IMR-90 (cell line): ENCODE measurements at regions not wholly inside any gene's neighbourhood (a gene's known extent, or its start where the extent isn't known, plus 50 kb on each side); places are given as distances from the start of the nearest gene placed in this dataset.

ENCODE experiments used
- ATAC-seq: fragments of 200-7000 bp; cut with Tn5 transposase; 2 replicates; pipeline ENCODE4 v1.9.1; 2020; ENCODE audit warnings: low read depth, mild to moderate bottlenecking, moderate library complexity
- BruUV-seq: library from RNA; stranded (reverse); fragments of 400-500 nt; replicated peaks from 2 replicates; lab custom pipeline; 2021; lab: Mats Ljungman, UMichigan
- CTCF ChIA-PET: fragments of 300-600 bp; formaldehyde crosslinking; extraction: SDS; loops from one replicate; lab custom pipeline; 2021; ENCODE audit warnings: antibody characterized with exemption; lab: Yijun Ruan, JAX
- POLR2A ChIA-PET: fragments of 300-600 bp; sonication (Branson Sonifier 250); formaldehyde crosslinking; loops from one replicate; lab custom pipeline; 2022; ENCODE audit warnings: antibody characterized with exemption; ENCODE audit not compliant: unreplicated experiment; lab: Charles Lee
- DNase-seq: peaks from one replicate; pipeline ENCODE4 v3.0.0; 2013
- H2AFZ ChIP-seq: replicated peaks from 2 replicates; pipeline ENCODE3; 2013; ENCODE audit warnings: low read length, mild to moderate bottlenecking; ENCODE audit not compliant: poor library complexity
- H2AK5ac ChIP-seq: 2 replicates; pipeline ENCODE4 v1.6.1; 2013; ENCODE audit warnings: low read depth, low read length, inconsistent platforms
- H2AK9ac ChIP-seq: replicated peaks from 2 replicates; pipeline ENCODE3; 2013; ENCODE audit warnings: mild to moderate bottlenecking, low read depth, low read length, moderate library complexity; ENCODE audit not compliant: poor library complexity
- H2BK120ac ChIP-seq: 2 replicates; pipeline ENCODE4 v1.6.1; 2013; ENCODE audit warnings: low read depth, low read length, inconsistent platforms
- H2BK15ac ChIP-seq: 3 replicates; pipeline ENCODE4 v1.6.1; 2013; ENCODE audit warnings: low read depth, low read length, inconsistent platforms
- H2BK20ac ChIP-seq: 2 replicates; pipeline ENCODE4 v1.6.1; 2013; ENCODE audit warnings: low read depth, mild to moderate bottlenecking, inconsistent platforms, low read length, moderate library complexity
- H2BK5ac ChIP-seq: 2 replicates; pipeline ENCODE4 v1.6.1; 2013; ENCODE audit warnings: mild to moderate bottlenecking, low read depth, low read length, inconsistent platforms; ENCODE audit not compliant: poor library complexity, severe bottlenecking
- H3K14ac ChIP-seq: replicated peaks from 2 replicates; pipeline ENCODE4 v1.6.1; 2013; ENCODE audit warnings: low read depth, low read length, inconsistent platforms
- H3K18ac ChIP-seq: 2 replicates; pipeline ENCODE4 v1.6.1; 2013; ENCODE audit warnings: low read depth, low read length, control low read depth
- H3K23ac ChIP-seq: 2 replicates; pipeline ENCODE4 v1.6.1; 2013; ENCODE audit warnings: low read depth, low read length, inconsistent platforms
- H3K27ac ChIP-seq: 2 replicates; pipeline ENCODE4 v1.5.1; 2013; ENCODE audit warnings: mild to moderate bottlenecking, control low read depth, low read length; ENCODE audit not compliant: insufficient read depth
- H3K27me3 ChIP-seq: 2 replicates; pipeline ENCODE4 v1.6.1; 2013; ENCODE audit warnings: low read length; ENCODE audit not compliant: control insufficient read depth, insufficient read depth
- H3K36me3 ChIP-seq: 2 replicates; pipeline ENCODE4 v1.6.1; 2013; ENCODE audit warnings: low read length, mixed read lengths; ENCODE audit not compliant: control insufficient read depth, insufficient read depth
- H3K4ac ChIP-seq: 2 replicates; pipeline ENCODE4 v1.6.1; 2013; ENCODE audit warnings: low read depth, low read length, inconsistent platforms
- H3K4me1 ChIP-seq: 2 replicates; pipeline ENCODE4 v1.6.1; 2013; ENCODE audit warnings: low read length, mixed read lengths; ENCODE audit not compliant: control insufficient read depth, insufficient read depth
- H3K4me2 ChIP-seq: 2 replicates; pipeline ENCODE4 v1.6.1; 2013; ENCODE audit warnings: low read depth, mild to moderate bottlenecking, control low read depth, low read length, moderate library complexity
- H3K4me3 ChIP-seq: 2 replicates; pipeline ENCODE4 v1.5.1; 2013; ENCODE audit warnings: low read depth, mild to moderate bottlenecking, control low read depth, low read length, moderate library complexity; ENCODE audit not compliant: insufficient read depth
- H3K56ac ChIP-seq: 2 replicates; pipeline ENCODE4 v1.6.1; 2013; ENCODE audit warnings: low read length, inconsistent platforms; ENCODE audit not compliant: insufficient read depth; ENCODE audit errors: extremely low read depth
- H3K79me1 ChIP-seq, 2 experiments: 2 replicates each; pipeline ENCODE4 v1.6.1; 2013; ENCODE audit warnings: low read length in 2 of 2, inconsistent platforms in 1 of 2, low read depth in 1 of 2
- H3K9ac ChIP-seq: 2 replicates; pipeline ENCODE4 v1.6.1; 2013; ENCODE audit warnings: low read depth, low read length, control low read depth
- H3K9me1 ChIP-seq: 2 replicates; pipeline ENCODE4 v1.6.1; 2013; ENCODE audit warnings: low read length, inconsistent platforms; ENCODE audit not compliant: insufficient read depth
- H3K9me3 ChIP-seq: 2 replicates; pipeline ENCODE4 v1.6.1; 2013; ENCODE audit warnings: low read length; ENCODE audit not compliant: control insufficient read depth, insufficient read depth
- H4K20me1 ChIP-seq: 2 replicates; pipeline ENCODE4 v1.6.1; 2013; ENCODE audit warnings: low read length, inconsistent platforms; ENCODE audit not compliant: insufficient read depth
- H4K5ac ChIP-seq: 2 replicates; pipeline ENCODE4 v1.6.1; 2013; ENCODE audit warnings: mild to moderate bottlenecking, low read depth, low read length, control low read depth
- H4K8ac ChIP-seq, 2 experiments: 2 replicates each; pipeline ENCODE4 v1.6.1; 2013; ENCODE audit warnings: low read depth in 2 of 2, low read length in 2 of 2, control low read depth in 1 of 2, inconsistent platforms in 1 of 2
- H4K91ac ChIP-seq: 2 replicates; pipeline ENCODE4 v1.6.1; 2013; ENCODE audit warnings: low read depth, low read length, inconsistent platforms; ENCODE audit not compliant: insufficient read depth
- RCOR1 ChIP-seq: IDR thresholded peaks from 2 replicates; pipeline ENCODE4 v1.6.1; 2012; ENCODE audit warnings: mild to moderate bottlenecking, low read length, improper control_type of control experiment; ENCODE audit not compliant: insufficient replicate concordance
- WGBS, 2 experiments: methylation state at CpG; one replicate each; pipeline versions ENCODE4 v1.1.5 to v1.1.7; 2013; ENCODE audit warnings: missing lambda C conversion rate in 2 of 2; ENCODE audit not compliant: insufficient read length in 1 of 2; ENCODE audit errors: extremely low coverage in 2 of 2; 5-methylcytosine and 5-hydroxymethylcytosine counted together
- dilution Hi-C: fragments of 300-500 bp; cut with HindIII; formaldehyde crosslinking; loops from one replicate; pipeline ENCODE4 v1.14.3; 2018; ENCODE audit warnings: low sequenced_read_pairs; ENCODE audit not compliant: unreplicated experiment
- in situ Hi-C: fragments of 300-500 bp; cut with MboI; formaldehyde crosslinking; loops from 3 replicates; pipeline ENCODE4 v1.14.3; 2019; ENCODE audit warnings: low sequenced_read_pairs, inconsistent platforms, mixed read lengths
- intact Hi-C: fragments of 100-400 bp; cut with micrococcal nuclease; formaldehyde crosslinking; loops from 2 replicates; pipeline ENCODE4 v1.10.0; 2022

DNA sequence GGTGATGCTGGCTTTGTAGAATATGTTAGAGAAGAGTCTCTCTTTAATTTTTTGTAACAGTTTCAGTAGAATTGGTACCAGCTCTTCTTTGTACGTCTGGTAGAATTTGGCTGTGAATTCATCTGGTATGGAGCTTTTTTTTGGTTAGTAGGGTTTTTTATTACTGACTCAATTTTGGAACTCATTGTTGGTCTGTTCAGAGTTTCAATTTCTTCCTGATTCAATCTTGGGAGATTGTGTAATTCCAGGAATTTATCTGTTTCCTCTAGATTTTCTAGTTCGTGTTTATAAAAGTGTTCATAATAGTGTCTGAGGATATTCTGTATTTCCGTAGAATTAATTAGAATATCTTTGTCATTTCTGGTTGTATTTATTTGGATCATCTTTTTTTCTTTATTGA lies 943.5 kb downstream of the TRIB2 start:
- H3K79me1 ChIP-seq, result no peaks in the 10 kb centered on the region
- H3K9ac ChIP-seq, result no peak overlapping the region
- H2BK120ac ChIP-seq, result no peak overlapping the region
- no peaks in the 10 kb centered on the region for H3K36me3 ChIP-seq
- dilution Hi-C loops (no loop called here), intact Hi-C loops (no loop called here), in situ Hi-C loops (no loop called here)
- H4K20me1 ChIP-seq, result no peaks in the 10 kb centered on the region
- H3K27ac ChIP-seq, result no peak overlapping the region
- H2AK9ac ChIP-seq, result no peak overlapping the region
- no peak overlapping the region for H3K23ac ChIP-seq
- CTCF ChIA-PET, result no interaction called here
- no peak overlapping the region for H3K4me2 ChIP-seq
- no CpG with 5 or more reads among the region's 3 CpGs for WGBS, 2 experiments
- H3K4me3 ChIP-seq, result no peak overlapping the region
- H3K4me1 ChIP-seq, result no peaks in the 10 kb centered on the region
- TF ChIP-seq RCOR1, result no peak
- no peak overlapping the region for H4K5ac ChIP-seq
- no peak overlapping the region for H2BK5ac ChIP-seq
- no peak for DNase-seq
- no peak overlapping the region for H2AFZ ChIP-seq
- H3K56ac ChIP-seq, result no peak overlapping the region
- no peak overlapping the region for H2BK20ac ChIP-seq
- no peaks in the 10 kb centered on the region for H3K9me1 ChIP-seq
- no peak overlapping the region for H3K18ac ChIP-seq
- H4K91ac ChIP-seq, result no peak overlapping the region
- BruUV-seq, result no TSS peak
- no peak for ATAC-seq
- H4K8ac ChIP-seq, result no peak overlapping the region
- POLR2A ChIA-PET, result interaction anchor here (0.5 kb wide), 1 partner anchor 38 kb away, joined by 11 read pairs; no protein-coding TSS in a partner anchor
- H3K14ac ChIP-seq, result no peak overlapping the region
- H3K4ac ChIP-seq, result no peak overlapping the region
- no peak overlapping the region for H2BK15ac ChIP-seq
- H2AK5ac ChIP-seq, result no peak overlapping the region
- H3K27me3 ChIP-seq, result no peaks in the 10 kb centered on the region
- H3K9me3 ChIP-seq, result no peaks in the 10 kb centered on the region; the same call in 1 of the 2 replicates
